HL-60 (cell line): ENCODE measurements at regions not wholly inside any gene's neighbourhood (a gene's known extent, or its start where the extent isn't known, plus 50 kb on each side); places are given as distances from the start of the nearest gene placed in this dataset.

ENCODE experiments used
- POLR2AphosphoS5 ChIP-seq: IDR thresholded peaks from 2 replicates; pipeline ENCODE4 v1.6.1; 2012; ENCODE audit warnings: low read depth
- TF ChIP-seq, protein P1 (sequence below): IDR thresholded peaks from one replicate; pipeline ENCODE4 v1.5.1; 2011; ENCODE audit warnings: low read length, control low read depth, inconsistent platforms; ENCODE audit not compliant: insufficient read depth

GRCh38 chr6:130307752-130308361 lies 58.0 kb upstream of the TMEM200A start:
- no peak for TF ChIP-seq POLR2AphosphoS5
- TF ChIP-seq, protein P1, sequence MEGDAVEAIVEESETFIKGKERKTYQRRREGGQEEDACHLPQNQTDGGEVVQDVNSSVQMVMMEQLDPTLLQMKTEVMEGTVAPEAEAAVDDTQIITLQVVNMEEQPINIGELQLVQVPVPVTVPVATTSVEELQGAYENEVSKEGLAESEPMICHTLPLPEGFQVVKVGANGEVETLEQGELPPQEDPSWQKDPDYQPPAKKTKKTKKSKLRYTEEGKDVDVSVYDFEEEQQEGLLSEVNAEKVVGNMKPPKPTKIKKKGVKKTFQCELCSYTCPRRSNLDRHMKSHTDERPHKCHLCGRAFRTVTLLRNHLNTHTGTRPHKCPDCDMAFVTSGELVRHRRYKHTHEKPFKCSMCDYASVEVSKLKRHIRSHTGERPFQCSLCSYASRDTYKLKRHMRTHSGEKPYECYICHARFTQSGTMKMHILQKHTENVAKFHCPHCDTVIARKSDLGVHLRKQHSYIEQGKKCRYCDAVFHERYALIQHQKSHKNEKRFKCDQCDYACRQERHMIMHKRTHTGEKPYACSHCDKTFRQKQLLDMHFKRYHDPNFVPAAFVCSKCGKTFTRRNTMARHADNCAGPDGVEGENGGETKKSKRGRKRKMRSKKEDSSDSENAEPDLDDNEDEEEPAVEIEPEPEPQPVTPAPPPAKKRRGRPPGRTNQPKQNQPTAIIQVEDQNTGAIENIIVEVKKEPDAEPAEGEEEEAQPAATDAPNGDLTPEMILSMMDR, result no peak
